Prostate gland (tissue), 2 donors: ENCODE measurements at regions not wholly inside any gene's neighbourhood (a gene's known extent, or its start where the extent isn't known, plus 50 kb on each side); places are given as distances from the start of the nearest gene placed in this dataset.

Experiments
- CTCF ChIP-seq, 4 experiments: fragments of 200-600 bp in 2 of 4; fragments of 450-650 bp in 2 of 4; sonication (generic) in 2 of 4; IDR thresholded peaks; 1 replicate in 3 of 4; 2 replicates in 1 of 4; pipeline ENCODE4 v1.5.1; 2016 to 2019; ENCODE audit warnings: antibody characterized with exemption in 4 of 4, mild to moderate bottlenecking in 2 of 4, moderate library complexity in 2 of 4
- POLR2A ChIP-seq: fragments of 450-650 bp; IDR thresholded peaks from one replicate; pipeline ENCODE4 v1.6.1; 2016; ENCODE audit warnings: antibody characterized with exemption, mild to moderate bottlenecking
- POLR2AphosphoS5 ChIP-seq: sonication (generic); formaldehyde crosslinking; IDR thresholded peaks from one replicate; pipeline ENCODE4 v1.6.1; 2017; ENCODE audit warnings: antibody characterized with exemption

DNA sequence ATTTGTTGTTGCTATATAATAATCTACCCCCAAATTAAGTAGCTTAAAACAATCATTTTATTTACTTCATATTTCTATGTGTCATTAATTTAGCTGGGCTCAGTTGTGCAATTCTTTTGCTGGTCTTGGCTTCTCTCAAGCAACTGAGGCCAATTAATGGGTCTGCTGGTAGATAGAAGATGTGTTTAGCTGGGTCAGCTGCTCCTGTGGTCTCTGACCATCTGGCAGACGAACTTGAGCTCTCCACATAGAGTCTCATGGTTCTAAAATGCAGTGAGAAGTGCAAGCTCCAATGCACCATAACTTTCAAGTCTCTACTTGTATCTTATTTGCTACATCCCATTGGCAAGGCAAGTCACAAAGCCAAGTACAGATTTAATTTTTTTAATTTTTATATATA is 515.6 kb downstream of the ZIC1 start:
- TF ChIP-seq CTCF (IDR thresholded peaks at IDR 0.05) (no peak), POLR2A (no peak), POLR2AphosphoS5 (no peak)
